DMS114 treated with DMSO at 0.1 percent for 48 hours (cell line): ENCODE measurements at regions not wholly inside any gene's neighbourhood (a gene's known extent, or its start where the extent isn't known, plus 50 kb on each side); places are given as distances from the start of the nearest gene placed in this dataset.
"Not testable (repeated sequence)": the region's sequence is repeated elsewhere in the genome, so short reads cannot be mapped to it uniquely, and the experiment has no call there.

Experiments
- DNase-seq: peaks from one replicate; lab custom pipeline; 2025; ENCODE audit not compliant: unreplicated experiment; lab: John Stamatoyannopoulos, UW

DNA sequence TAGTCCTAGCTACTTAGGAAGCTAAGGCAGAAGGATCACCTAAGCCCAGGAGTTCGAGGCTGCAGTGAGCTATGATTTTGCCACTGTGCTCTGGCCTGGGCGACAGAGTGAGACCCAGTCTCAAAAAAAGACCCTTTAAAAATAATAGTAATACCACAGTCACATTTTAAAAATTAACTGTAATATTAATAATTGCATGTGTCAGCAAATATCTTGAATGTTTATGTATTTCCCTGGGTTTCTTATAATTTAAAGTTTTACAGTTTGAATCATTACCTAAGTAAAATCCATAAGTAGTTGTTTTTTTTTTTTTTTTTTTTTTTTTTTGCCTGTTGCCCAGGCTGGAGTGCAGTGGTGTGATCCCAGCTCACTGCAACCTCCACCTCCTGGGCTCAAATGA is 69.2 kb downstream of the LYZL2 start:
- no peak for DNase-seq

DNA sequence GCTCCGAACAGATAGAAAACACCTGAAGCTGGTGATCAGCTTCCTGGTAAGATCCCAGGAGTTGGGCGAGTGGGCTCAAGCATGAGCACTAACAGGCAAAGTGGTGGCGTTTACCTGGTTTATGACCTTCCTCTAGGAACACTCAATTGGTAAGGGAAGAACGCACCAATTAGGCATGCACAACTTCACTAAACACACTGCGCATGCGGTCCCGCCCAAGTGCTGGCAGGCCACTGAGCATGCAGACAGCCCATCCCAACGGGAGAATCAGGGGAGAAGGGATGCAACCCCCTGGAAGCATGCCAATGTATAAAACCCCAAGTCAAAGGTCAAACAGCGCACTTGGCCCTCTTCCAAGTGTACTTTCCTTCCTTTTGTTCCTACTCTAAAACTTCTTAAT is 70.4 kb downstream of the LYZL2 start:
- peak; percentile 11 for DNase-seq

DNA sequence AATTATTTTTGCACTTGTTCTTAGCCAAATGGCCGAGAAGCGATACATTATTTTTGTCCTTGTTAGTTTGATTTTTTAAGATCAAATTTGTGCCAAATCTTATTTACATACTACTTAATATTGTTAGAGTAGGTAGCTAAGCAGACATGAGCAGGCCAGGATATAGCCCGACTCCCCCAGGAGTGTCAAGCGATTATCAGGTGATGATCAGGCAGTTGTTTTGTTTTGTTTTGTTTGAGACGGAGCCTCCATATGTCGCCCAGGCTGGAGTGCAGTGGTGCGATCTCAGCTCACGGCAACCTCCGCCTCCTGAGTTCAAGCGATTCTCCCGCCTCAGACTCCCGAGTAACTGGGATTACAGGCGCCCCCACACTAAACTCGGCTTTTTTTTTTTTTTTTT is 71.1 kb downstream of the LYZL2 start:
- DNase-seq = no peak

DNA sequence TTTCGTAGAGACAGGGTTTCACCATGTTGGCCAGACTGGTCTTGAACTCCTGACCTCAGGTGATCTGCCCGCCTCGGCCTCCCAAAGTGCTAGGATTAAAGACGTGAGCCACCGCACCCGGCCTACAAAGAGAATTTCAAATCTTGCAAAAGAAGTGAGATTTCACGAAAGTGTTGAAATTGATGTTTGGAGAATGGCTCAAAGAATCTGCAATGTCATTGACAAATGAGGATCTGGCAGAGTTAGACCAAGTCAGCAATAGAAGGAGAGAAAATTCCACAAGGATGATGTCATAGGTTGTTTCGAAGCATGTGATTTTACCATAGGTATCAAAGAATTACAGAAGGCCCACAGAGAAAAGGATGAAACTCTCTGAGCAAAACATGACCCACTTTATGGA is 71.7 kb downstream of the LYZL2 start:
- DNase-seq = no peak

DNA sequence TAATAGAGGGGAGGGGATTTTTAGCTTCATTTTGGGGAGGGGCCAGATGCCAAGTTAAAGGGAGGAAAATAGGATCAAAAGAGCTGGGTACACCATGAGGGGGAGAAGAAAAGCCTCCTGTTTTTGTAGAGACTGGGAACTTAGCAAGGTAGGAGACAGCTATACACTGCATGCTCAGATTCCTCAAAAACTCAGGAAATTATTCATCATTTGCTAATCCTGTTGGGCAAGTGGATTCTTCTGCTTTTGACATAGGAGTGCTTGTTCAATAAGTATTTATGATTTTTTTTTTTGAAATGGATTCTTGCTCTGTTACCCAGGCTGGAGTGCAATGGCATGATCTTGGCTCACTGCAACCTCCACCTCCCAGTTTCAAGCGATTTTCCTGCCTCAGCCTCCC is 73.4 kb downstream of the LYZL2 start:
- no peak for DNase-seq

DNA sequence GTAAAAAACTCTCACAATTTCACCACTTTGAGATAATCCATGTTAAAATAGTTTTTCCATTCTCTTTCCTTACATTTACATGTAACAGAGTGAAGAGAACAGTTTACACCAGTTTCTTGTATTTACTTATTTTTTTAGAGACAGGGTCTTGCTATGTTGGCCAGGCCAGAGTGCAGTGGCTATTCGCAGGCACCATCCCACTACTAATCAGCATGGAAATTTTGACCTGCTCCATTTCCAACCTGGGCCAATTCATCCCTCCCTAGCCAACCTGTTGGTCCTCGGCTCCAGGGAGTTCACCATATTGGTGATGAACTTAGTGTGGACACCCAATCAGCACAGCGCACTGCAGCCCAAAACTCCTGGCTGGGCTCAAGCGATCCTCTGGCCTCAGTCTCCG is 74.1 kb downstream of the LYZL2 start:
- DNase-seq = no peak

DNA sequence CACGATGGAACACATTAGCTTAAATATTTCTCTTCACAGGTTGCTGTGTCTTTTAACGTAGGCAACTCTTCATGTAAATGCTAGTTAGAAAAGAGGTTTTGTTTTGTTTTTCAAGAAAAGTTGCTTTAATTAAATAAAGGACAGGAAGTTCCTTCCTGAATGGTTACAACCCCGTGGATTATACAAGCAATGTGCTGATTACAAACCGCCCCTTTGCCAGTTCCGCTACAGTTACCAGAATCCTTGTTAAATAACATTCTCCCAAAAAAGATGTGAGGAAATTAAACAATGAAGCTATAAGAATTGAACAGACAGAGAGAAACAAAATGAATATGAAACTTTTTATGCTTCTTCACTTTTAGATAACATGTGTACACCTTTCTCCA is 75.1 kb downstream of the LYZL2 start:
- no peak for DNase-seq

DNA sequence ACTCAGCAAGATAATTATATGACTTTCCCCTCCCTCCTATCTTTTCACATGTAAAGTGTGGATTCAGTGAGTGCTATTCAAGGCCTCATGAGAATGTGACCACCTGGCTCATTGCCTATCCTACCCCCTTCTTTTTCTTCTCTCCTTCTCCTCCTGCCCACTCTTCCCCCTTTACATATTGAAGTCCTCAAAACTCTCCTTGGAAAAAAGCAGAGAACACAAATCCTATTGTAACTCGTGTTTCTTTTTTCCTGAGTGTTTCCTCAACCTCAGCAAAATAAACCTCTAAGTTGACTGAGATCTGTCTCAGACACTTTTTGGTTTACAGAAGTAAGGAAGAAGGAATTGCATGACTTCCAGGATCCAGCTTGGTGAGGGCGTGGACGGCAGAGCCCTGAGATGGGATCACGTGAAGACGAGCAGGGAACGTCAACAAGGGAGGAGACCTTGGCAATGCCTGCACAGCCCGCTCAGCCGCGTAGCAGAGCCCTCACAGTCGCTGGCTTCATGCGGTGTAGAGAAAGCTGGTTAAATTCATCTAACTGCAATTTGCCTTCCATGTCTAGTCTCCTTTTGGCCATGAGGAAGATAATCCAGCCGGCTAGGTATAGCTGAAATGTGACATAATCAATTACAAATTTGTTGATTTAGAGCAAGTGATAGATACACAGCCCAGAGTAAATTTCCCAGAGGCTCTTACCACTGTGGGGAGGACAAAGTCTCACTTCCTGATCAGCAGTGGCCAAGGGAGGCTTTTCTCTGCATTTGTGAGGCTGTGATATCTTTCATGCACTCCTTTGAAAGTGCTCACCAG is 75.7 kb downstream of the LYZL2 start:
- no peak for DNase-seq

DNA sequence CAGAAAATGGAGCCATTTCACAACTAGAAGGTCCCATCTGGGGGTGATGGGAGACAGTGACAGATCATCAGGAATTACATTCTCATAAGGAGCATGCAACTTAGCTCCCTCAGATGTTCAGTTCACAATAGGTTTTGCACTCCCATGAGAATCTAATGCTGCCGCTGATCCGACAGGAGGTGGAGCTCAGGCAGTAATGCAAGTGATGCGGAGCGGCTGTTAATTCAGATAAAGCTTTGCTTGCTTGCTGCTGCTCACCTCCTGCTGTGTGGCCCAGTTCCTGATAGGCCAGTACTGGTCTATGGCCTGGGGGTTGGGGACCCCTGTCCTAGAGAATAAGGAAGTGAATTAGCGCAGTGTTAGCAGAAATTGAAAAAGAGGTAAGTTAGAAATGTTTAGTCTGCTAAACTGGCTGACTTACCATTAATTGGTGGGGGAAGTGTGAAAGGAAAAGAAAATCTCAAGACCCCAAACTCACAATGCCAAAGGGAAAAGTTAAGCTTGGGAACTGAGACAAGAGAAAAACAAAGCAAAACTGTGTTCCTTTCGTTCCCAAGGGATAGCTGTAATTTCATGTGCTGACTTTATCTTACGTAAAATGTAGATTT is 76.4 kb downstream of the LYZL2 start:
- no peak for DNase-seq

DNA sequence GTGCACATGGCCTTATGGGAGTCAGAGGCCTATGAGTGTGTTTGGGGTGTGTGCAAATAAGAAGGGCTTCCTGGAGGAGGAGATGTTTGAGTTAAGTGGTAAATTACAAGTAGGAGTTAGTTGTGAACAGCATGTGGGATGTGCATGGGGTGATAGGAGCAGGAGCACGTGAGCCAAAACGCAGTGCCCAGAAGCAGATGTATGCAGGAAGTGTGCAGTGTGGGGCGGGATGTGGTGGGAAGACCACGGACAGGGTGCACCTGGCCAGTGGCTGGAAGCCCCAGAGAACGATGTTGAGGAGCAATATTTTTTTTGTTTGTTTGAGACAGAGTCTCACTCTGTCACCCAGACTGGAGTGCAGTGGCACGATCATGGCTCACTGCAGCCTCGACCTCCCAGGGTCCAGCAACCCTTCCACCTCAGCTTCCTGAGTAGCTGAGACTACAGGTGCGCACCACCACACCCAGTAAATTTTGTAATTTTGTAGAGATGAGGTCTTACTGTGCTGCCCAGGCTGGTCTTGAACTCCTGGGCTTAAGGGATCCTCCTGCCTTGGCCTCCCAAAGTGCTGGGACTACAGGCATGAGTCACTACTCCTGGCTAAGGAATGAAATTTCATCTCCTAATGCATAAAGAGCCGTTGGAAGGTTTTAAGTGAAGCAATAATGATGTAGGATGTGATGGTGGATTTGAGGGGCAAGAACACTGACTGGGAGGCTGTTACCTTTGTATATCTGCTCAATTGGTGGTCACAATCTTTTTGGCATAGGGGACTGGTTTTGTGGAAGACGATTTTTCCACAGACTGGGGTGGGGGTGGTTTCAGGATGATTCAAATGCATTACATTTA is 78.4 kb downstream of the LYZL2 start:
- DNase-seq = no peak

DNA sequence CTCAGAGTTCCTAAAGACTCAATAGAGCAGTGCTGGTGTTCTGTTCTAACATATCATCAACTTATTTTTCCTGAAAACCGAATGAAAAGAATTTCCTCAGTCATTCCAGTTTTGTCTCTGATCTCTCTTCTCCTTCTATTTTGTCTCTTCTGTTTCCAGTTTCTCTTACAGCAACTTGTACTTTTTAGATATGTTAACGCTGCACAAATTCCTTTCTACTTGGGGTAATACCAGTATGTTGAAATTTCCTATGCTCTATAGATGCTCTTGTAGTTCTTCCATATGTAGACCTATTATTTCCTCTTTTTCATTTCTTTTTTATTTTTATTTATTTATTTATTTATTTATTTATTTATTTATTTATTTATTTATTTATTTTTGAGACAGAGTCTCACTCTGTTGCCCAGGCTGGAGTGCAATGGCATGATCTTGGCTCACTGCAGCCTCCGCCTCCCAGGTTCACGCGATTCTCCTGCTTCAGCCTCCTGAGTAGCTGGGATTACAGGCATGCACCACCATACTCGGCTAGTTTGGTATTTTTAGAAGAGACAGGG is 80.3 kb downstream of the LYZL2 start:
- DNase-seq = not testable (repeated sequence)

DNA sequence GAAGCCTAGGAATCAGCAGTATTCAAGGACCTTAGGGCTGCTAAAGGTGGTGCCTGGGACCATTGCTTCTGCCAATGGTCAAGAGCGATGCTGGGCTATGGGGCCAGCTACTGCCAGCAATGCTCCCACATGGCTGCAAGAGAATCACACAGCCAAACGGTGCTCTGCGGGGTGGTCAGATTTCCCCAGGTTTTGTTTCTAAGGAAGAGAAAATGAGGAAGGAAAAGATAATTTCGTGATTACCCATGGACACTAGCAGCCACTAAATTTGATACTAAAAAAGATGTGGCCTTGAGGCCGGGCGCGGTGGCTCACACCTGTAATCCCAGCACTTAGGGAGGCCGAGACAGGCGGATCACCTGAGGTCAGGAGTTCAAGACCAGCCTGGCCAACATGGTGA is 83.0 kb downstream of the LYZL2 start:
- no peak for DNase-seq

DNA sequence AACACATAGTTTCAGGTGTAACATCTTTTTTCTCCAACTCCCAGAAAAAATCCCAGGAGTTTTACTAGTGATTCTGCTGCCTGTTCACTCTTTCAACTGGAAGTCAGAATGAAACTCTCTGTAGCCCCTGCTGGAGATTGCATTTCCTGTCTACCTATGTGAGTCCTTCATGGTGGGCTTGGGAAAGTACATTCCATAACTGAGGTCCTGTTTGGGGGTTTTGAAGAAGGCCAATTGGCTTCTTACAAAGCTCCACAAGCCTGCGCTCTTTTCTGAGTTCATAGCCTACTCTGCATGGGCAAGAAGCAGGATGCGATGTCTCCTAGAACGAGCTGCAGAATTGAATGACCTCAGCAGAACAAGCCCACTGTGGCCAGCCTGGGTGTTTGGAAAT is 86.7 kb downstream of the LYZL2 start:
- no peak for DNase-seq

DNA sequence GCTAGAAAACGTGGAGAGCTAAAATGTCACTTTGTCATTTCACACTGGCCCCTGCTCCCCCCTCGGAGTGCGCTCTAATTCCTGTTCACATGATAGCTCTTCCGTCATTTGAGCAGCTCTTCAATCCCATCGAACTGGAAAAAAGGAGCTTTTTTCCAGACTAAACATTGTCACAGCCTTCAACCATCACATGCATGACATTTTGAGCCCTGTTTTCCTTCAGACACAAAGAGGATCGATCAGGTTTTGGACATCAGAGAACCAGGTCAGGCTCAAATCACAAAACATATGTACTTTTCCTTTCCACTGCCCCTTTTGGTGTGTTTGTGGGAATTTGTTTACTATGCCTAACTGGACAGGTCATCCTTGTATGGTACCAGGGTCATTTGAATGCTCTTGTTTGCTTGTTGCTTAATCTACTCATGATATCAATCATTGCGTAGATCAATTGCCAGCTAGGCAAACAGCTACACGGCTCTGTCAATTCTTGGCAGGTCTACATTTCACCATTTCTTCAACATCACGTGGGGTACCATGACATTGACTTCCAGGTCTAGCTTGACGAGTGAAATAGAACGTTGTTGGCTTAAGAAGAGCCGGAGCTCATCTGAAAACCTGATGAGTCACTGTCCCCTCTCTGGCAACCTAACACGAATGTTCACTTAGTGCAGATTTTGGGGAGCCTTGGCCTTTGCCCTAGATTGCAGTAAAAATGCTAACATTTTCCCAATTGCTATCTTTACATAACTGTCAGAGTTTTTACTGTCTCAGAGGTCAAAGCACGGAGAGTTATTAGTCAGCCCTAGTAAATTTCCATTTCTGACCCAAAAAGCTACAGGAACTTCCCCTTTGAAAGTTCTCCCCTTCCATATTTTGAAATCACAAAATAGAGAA is 87.3 kb downstream of the LYZL2 start:
- no peak for DNase-seq

DNA sequence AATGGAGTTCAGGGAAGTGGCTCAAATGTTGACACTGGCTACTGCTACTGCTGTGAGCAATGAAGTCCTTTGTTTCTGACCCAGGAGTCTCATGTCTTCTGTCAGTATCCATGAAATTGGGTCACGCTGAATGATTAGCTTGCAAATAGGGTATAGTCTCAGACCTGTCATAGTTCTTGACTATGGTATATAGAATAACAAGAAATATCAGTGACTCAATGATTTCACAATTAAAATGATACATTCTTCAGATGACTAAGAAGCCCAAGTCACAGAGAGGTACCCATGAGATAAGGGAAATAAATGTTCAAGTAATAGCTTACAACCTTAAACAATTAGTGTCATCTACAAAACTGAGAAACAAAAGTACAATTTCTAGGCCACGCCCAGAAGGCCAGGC is 89.3 kb downstream of the LYZL2 start:
- DNase-seq = no peak

DNA sequence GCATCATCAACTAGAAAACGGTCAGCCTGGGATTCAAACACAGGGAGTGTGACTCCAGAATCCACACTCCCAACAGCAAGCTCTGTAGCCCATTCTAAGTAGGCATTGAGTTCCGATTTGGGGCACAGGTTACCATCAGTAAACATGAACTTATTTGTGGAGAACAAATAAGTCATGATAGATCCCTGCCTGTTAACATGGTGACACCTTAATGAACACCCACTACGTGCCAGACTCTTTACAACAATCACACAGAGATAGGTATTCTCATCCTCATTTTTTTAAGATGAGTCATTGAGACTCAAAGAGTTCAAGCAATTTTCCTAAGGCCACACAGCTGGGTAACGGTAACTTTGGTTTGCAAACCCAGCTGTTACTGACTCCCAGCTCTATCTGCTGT is 91.5 kb downstream of the LYZL2 start:
- no peak for DNase-seq

DNA sequence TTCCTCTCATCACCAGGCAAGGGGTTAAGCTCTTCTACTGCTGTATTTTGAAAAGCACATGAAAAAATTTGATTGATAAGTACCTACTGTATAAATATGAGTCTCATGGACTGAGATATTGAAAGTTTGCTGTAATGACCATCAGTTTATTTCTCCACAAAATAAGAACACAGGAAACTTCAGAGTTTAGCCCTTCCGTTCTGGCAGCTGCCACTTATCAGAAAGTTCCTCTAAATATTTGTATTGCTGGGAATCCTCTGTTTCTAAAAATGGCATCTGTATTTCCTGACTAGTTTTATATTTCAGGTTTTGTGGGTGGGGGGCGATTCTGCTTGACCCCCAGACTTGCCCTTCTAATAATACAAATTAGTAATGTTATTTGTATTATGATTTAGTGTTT is 92.0 kb downstream of the LYZL2 start:
- DNase-seq = no peak

DNA sequence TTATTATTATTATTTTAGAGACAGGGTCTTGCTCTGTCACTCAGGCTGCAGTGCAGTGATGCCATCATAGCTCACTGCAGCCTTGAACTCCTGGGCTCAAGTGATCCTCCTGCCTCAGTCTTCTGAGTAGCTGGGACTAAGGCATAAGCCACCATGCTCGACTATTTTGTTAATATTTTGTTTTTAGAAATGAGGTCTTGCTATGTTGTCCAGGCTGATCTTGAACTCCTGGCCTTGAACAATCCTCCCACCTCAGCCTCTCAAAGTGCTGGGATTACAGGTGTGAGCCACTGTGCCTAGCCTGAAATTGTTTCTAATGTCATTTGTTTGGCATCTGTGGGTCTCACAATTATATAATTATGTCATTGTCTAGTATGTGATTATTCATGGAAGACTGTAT is 92.4 kb downstream of the LYZL2 start:
- not testable (repeated sequence) for DNase-seq

DNA sequence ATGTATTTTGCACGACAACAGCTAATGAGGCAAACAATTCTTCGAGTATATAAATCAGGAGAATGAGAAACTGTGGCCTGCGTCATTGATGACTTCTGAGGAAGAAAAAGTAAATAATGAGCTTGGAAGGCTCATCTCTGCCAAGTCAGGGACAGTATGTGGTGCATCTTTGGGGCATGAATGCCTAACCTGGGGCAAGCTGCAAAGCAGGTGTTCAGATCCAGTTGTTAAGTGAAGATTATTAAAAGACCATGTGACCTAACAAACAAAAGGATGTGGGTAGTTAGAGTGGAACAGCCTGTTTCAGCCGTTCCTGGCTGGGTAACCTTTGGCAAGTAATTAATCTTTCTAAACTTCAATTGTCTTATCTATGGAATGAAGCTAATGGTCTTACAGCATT is 93.0 kb downstream of the LYZL2 start:
- no peak for DNase-seq

DNA sequence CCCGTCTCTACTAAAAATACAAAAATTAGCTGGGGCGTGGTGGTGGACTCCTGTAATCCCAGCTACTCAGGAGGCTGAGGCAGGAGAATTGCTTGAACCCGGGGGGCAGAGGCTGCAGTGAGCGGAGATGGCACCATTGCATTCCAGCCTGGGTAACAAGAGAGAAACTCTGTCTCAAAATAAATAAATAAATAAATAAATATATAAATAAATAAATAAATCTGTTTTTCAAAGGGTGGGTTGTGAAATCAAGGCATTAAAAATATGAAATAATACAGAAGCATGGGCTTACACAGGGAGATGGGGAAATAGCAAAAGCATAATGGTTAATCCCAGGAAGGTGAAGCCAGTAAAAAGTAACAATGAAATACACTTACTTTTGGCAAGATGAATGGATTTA is 93.9 kb downstream of the LYZL2 start:
- DNase-seq = no peak
